KMS-11 (cell line): ENCODE measurements at regions not wholly inside any gene's neighbourhood (a gene's known extent, or its start where the extent isn't known, plus 50 kb on each side); places are given as distances from the start of the nearest gene placed in this dataset.

Experiments
- H2AFZ ChIP-seq: fragments of 200-600 bp; sonication (generic); 2 replicates; pipeline ENCODE4 v1.6.1; 2016; ENCODE audit warnings: antibody characterized with exemption, mixed run types, low read depth
- H3K27ac ChIP-seq: fragments of 200-600 bp; sonication (generic); 2 replicates; pipeline ENCODE4 v1.6.1; 2016; ENCODE audit warnings: mild to moderate bottlenecking, mixed run types
- H3K27me3 ChIP-seq: fragments of 200-600 bp; sonication (generic); 2 replicates; pipeline ENCODE4 v1.6.1; 2017; ENCODE audit warnings: mild to moderate bottlenecking, low read depth, mixed run types, moderate library complexity; ENCODE audit not compliant: insufficient read depth
- H3K36me3 ChIP-seq: fragments of 200-600 bp; sonication (generic); 2 replicates; pipeline ENCODE4 v1.6.1; 2017; ENCODE audit warnings: mild to moderate bottlenecking, mixed run types; ENCODE audit not compliant: insufficient read depth
- H3K4me1 ChIP-seq: fragments of 200-600 bp; sonication (generic); 2 replicates; pipeline ENCODE4 v1.6.1; 2016; ENCODE audit warnings: mild to moderate bottlenecking, low read depth, mixed run types; ENCODE audit not compliant: poor library complexity, severe bottlenecking
- H3K4me2 ChIP-seq: fragments of 200-600 bp; sonication (generic); 2 replicates; pipeline ENCODE4 v1.7.0; 2016; ENCODE audit warnings: mild to moderate bottlenecking, mixed run types
- H3K4me3 ChIP-seq: fragments of 200-600 bp; sonication (generic); IDR thresholded peaks from 2 replicates; pipeline ENCODE4 v1.6.1; 2017; ENCODE audit warnings: low read depth, low read length, mixed read lengths; ENCODE audit not compliant: insufficient read depth
- H3K79me2 ChIP-seq: fragments of 200-600 bp; sonication (generic); 2 replicates; pipeline ENCODE4 v1.6.1; 2016; ENCODE audit warnings: low read depth, mixed run types; ENCODE audit not compliant: insufficient read depth
- H3K9ac ChIP-seq: fragments of 200-600 bp; sonication (generic); 2 replicates; pipeline ENCODE4 v1.6.1; 2016; ENCODE audit warnings: mild to moderate bottlenecking, mixed run types
- H4K20me1 ChIP-seq: fragments of 200-600 bp; sonication (generic); 2 replicates; pipeline ENCODE4 v1.6.1; 2016; ENCODE audit warnings: mild to moderate bottlenecking, mixed run types; ENCODE audit not compliant: insufficient read depth
- TF ChIP-seq, protein P1 (sequence below): fragments of 200-600 bp; sonication (generic); conservative IDR thresholded peaks from 2 replicates; pipeline ENCODE4 v1.6.1; 2017; ENCODE audit warnings: low read depth, mild to moderate bottlenecking, antibody characterized with exemption, low read length, moderate library complexity, mixed read lengths

- Histone ChIP-seq H3K36me3 (no peaks in the 10 kb centered on the region), H3K4me2 (no peak overlapping the region), H2AFZ (no peak overlapping the region), H3K9ac (no peak overlapping the region), H3K4me3 (no peak overlapping the region), H3K4me1 (no peaks in the 10 kb centered on the region), H3K27me3 (peaks cover 8% of the 10 kb centered on the region; the same call in 1 of the 2 replicates), H3K79me2 (no peaks in the 10 kb centered on the region), H3K27ac (no peak overlapping the region), H4K20me1 (no peaks in the 10 kb centered on the region)
- TF ChIP-seq, protein P1, sequence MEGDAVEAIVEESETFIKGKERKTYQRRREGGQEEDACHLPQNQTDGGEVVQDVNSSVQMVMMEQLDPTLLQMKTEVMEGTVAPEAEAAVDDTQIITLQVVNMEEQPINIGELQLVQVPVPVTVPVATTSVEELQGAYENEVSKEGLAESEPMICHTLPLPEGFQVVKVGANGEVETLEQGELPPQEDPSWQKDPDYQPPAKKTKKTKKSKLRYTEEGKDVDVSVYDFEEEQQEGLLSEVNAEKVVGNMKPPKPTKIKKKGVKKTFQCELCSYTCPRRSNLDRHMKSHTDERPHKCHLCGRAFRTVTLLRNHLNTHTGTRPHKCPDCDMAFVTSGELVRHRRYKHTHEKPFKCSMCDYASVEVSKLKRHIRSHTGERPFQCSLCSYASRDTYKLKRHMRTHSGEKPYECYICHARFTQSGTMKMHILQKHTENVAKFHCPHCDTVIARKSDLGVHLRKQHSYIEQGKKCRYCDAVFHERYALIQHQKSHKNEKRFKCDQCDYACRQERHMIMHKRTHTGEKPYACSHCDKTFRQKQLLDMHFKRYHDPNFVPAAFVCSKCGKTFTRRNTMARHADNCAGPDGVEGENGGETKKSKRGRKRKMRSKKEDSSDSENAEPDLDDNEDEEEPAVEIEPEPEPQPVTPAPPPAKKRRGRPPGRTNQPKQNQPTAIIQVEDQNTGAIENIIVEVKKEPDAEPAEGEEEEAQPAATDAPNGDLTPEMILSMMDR: no peak
Measured at GRCh38 chr22:27431081-27431480, 370.5 kb downstream of the MN1 start.

DNA sequence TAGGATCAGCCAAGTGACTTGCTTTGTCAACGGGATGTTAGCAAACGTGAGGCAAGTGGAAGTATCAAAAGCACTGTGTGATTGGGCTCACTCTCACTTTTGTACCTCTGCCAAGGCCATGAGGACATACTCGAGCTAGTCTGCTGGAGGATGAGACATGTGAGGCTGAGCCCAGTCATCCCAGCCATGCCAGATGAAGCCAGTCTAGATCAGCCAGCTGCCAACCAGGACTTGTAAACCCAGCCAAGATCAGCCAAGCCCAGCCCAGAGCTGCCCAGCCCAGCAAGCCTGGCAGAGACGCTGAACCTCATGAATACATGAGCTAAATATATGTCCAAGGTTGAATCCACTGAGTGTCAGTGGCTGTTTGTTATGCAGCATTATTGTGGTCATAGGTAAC is 369.7 kb downstream of the MN1 start:
- Histone ChIP-seq H3K4me1 (no peaks in the 10 kb centered on the region), H3K36me3 (no peaks in the 10 kb centered on the region), H3K9ac (no peak overlapping the region), H4K20me1 (no peaks in the 10 kb centered on the region), H3K79me2 (no peaks in the 10 kb centered on the region), H3K4me2 (no peak overlapping the region), H3K4me3 (no peak overlapping the region), H2AFZ (no peak overlapping the region), H3K27me3 (peaks cover 15% of the 10 kb centered on the region; the same call in 1 of the 2 replicates), H3K27ac (no peak overlapping the region)
- TF ChIP-seq, protein P1: no peak

GRCh38 chr22:27433099-27433498 is 368.5 kb downstream of the MN1 start:
- Histone ChIP-seq H3K79me2 (no peaks in the 10 kb centered on the region), H3K27ac (no peak overlapping the region), H3K4me2 (no peak overlapping the region)

DNA sequence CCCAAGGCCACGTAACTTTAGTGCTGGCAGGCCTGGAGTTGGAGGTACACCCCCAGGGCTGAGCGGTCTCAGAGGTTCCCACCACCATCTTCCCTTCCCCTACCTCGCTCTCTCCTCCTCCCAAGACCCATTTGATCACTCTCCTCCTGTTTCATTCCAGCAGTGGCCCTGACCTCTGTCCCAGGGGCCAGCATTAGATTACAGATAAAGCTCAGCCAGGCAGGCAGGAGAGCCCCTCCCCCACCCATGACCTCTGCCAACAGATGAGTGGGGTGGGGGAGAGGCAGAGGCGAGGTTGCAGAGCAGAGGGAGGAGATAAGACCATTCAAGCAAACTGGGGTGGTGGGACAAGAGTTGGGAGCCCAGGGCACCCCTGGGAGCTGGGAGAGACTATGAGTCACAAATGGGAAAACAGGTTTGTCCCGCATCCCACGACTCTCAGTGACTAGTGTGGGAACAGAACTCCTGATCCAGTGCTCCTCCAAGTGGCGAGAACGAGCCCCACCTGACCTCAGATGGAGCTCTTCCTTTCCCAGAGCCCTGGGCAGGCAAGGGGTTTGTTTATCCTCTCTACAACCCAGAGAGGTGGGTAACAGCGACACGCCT is 367.9 kb downstream of the MN1 start:
- H3K27me3 ChIP-seq: peaks cover 15% of the 10 kb centered on the region; the same call in 1 of the 2 replicates
- no peaks in the 10 kb centered on the region for H4K20me1 ChIP-seq
- H3K27ac ChIP-seq: no peak overlapping the region
- H3K36me3 ChIP-seq: no peaks in the 10 kb centered on the region
- no peaks in the 10 kb centered on the region for H3K4me1 ChIP-seq
- TF ChIP-seq, protein P1: no peak
- no peak overlapping the region for H3K9ac ChIP-seq
- H3K79me2 ChIP-seq: no peaks in the 10 kb centered on the region
- no peak overlapping the region for H3K4me2 ChIP-seq
- no peak overlapping the region for H3K4me3 ChIP-seq
- H2AFZ ChIP-seq: no peak overlapping the region

More at GRCh38 chr22:27433099-27433498, 368.5 kb downstream of the MN1 start:
- H3K27me3 ChIP-seq: peaks cover 15% of the 10 kb centered on the region; the same call in 1 of the 2 replicates
- H3K4me3 ChIP-seq: no peak overlapping the region
- H4K20me1 ChIP-seq: no peaks in the 10 kb centered on the region
- no peaks in the 10 kb centered on the region for H3K4me1 ChIP-seq
- no peaks in the 10 kb centered on the region for H3K36me3 ChIP-seq
- no peak overlapping the region for H2AFZ ChIP-seq
- TF ChIP-seq, protein P1: no peak
- H3K9ac ChIP-seq: no peak overlapping the region
